GM19099 (cell line): ENCODE measurements at regions not wholly inside any gene's neighbourhood (a gene's known extent, or its start where the extent isn't known, plus 50 kb on each side); places are given as distances from the start of the nearest gene placed in this dataset.

ENCODE experiments used
- POLR2A ChIP-seq: IDR thresholded peaks from 3 replicates; pipeline ENCODE4 v1.6.1; 2011; ENCODE audit warnings: low read depth; ENCODE audit not compliant: insufficient read length; ENCODE audit errors: extremely low read depth

DNA sequence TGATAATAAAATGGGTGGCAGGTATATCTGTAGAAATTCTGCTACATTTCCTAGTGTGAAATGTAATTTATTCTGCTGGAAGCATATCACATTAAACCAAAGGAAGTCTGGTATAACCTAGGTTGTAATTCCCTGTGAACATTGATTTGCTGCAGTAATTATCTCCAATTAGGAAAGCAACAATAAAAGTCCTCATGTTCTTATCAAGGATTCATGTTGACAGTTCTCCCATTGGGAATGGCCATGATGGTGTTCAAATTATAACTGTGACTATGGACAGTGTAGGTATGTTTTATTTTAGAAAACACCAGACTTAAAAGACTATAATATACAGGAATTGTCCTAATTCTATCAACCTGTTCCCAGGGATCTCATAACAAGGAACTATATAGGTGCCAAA lies 513.5 kb upstream of the MIR17HG start:
- TF ChIP-seq POLR2A = no peak

DNA sequence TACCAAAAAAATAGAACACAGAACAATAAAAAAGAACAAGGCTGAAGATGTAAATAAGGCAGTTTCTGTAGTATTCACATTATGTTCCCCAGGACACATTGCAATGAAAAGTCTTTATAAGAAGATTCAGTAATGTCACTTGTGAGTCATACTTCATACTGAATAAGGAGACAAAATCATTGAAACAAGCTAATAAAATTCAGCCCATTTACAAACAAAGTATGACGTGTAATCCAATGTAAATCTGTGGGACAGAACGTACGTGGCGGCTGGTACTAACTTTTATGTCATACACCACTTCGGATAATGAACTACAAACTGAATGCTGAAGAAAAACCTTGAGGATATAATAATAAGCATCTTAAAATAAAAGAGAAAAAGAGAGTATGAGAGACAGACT lies 512.8 kb upstream of the MIR17HG start:
- TF ChIP-seq POLR2A = no peak

DNA sequence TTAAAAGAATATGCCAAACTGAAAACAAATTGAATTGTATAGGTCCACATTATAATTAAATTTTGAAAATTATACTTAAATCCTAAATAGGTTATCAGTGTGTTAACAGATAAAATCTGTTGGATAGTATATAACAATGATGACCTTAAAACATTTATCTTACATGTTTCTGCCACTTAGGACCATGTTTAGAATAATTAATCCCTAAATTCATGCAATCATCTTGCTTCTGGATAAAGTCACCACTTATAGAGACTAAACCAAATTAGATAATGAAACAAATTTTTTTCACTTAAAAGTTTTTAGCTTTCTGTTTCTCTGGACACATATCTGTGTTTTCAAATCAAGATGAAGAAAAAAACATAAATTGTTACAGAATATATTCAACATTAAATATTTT lies 511.7 kb upstream of the MIR17HG start:
- no peak for TF ChIP-seq POLR2A

DNA sequence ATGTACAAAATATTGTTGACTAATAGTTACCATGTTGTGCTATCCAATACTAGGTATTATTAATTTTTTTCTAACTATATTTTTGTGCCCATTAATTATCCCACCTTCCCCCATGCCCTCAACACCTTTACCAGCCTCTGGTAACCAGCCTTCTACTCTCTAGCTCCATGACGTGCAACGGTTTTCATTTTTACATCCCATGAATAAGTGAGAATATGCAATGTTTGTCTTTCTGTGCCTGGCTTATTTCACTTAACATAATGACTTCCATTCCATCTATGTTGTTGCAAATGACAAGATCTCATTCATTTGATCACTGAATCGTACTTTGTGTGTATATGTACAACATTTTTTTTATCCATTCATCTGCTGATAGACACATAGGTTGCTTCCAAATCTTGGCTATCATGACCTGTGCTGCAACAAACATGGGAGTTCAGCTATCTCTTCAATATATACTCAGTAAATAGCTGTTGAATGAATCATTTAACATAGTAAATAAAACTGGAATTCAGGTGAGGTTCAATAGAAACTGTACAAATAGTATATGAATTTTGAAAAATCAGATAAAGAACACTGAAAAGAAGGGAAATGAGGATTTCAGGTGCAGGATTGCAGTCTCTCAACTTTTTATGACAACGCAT lies 509.0 kb upstream of the MIR17HG start:
- TF ChIP-seq POLR2A = no peak

DNA sequence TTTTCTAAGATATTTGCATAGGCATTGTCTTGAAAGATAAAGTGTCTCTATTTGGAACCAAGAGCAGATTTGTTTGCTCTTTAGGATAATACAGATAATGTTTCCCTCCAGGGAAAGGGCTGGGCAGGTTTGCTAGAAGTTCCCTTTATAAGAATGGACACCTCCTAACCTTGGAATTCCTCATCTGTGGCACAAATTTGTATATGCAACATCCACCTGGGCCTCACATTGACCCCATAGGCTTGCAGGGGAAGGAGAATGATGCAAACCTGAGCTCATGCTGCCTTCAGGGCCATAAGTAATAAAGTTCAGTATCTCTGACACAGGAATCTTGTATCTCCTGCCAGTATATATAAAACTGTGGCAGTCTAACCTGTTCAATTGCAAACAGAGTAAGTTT lies 508.4 kb upstream of the MIR17HG start:
- no peak for TF ChIP-seq POLR2A

DNA sequence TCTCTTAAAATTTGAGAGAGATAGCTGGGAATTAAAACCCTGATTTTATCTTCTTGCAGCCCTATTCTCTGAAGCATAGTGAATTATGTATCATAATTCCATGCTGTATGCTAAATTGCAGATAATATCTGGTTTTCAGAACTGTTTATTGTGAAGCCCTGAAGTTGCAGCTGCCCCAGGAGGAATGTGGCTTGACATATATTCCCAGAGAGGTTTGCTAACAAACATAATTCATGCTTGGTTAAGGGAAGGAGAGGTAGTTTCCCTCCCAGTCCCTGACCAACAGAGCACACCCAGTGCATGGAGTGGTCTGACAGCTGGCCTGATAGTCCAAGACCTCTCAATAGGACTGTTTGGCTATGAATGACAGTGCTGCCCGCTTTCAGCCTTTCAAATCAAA lies 500.6 kb upstream of the MIR17HG start:
- TF ChIP-seq POLR2A = no peak

DNA sequence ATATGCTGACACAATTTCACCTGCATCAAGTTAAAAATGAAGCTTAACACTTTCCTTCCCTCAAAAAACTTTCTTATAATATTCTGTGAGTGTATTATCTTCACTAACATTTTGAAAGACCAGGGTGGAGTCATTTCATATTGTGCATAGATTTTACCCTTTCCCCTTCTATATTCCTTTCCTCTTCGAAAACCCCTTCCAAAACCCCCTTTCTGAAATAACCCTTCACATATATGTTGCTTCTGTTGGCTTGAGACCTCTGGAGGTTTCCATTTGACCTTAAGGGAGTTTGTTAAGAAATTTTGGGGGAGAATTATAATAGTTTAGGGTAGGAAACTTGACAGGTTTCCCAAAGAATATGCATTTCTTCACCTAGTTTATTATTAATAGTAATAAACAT lies 489.6 kb upstream of the MIR17HG start:
- no peak for TF ChIP-seq POLR2A

DNA sequence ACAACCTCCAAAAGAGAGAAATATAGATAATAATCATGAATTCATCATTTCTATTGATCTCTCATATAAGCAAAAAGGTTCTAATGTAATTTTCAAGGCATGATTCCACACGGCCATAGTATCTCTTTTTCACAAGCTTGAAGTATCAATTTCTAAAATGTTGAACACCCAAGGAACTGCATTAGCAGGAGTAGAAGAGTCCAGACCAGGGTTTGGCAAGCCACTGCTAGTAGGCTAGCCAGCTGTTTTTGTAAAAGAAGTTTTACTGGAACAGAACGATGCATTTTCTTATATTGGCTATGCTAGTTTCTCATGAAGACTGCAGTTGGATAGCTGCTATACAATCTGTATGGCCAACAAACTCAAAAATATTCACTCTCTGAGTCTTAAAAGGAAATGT lies 481.5 kb upstream of the MIR17HG start:
- TF ChIP-seq POLR2A = no peak

DNA sequence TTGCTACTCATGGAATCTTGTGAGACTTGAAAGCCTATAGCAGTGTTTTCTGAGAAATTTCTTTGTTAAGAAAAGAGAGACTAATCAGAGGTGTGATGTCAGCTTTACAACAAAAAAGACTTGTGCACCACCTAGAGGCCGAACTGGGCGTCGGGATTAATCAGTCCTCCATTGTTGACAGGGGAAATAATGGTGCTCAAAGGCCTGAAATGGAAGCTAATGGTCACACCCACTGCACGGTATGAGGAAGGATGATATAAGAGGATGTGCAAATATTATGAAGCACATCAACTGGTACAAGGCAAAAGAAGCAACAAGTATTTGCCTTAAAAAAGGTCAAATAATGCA lies 480.2 kb upstream of the MIR17HG start:
- TF ChIP-seq POLR2A = no peak

DNA sequence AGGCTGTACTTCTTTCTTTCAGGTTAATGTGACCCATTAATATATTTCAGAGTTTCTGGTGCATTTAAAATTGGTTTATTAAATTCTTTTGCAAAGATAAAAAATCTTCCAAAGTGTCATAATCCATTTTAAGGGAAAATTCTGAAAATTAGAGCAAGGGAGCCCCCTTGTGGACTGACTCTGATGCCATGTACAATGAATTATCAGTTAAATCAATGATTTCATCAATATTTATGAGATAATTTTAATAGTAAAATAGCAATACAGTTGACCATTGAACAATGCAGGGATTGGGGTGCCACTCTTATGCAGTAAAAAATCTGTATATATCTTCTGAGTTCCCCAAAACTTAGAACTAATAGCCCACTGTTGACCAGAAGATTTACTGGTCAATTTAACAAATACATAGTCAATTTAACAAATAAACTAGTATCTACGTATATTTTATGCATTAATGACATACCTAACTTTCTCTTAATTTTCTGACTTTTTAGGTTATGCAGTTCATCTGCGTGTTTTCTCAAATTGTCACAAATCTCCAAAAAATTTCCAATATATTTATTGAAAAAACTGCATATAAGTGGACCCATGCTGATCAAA lies 479.1 kb upstream of the MIR17HG start:
- TF ChIP-seq POLR2A = no peak

DNA sequence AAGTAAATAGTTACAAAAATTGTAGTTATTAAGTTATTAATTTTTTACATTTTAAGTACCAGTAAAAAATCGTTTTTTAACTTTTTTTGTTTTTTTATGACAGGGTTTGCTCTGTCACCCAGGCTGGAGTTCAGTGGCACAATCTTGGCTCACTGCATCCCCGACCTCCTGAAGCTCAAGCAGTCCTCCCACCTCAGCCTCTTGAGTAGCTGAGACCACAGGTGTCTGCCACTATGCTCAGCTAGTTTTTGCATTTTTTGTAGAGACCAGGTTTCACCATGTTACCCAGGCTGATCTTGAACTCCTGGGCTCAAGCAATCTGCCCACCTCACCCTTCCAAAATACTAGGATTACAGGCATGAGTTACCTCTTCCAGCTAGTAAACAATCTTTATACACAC lies 477.9 kb upstream of the MIR17HG start:
- TF ChIP-seq POLR2A = no peak

DNA sequence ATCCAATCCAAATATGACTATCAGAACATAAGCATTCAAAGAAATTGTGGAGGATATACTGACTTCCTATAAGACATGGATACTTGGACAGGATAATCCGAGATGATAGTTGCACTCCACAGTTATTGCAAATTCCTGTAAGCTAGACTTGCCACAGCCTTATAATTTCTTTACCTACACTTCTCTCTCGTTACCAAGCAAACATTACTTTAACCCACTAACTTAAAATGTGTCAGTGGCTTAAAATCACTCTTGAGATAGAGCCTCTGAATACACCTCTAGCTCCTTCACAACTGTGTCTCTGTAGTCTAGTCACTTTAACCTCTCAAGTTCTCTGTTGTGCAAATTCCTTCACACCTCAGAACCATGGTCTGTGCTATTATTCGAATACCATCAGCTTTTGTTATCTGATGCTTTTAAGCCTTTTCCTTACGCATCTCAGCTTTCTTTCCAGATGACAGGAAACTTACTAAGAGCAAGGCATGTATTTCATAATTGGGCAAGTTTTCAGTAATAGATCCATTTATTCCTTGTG lies 474.9 kb upstream of the MIR17HG start:
- TF ChIP-seq POLR2A = no peak

DNA sequence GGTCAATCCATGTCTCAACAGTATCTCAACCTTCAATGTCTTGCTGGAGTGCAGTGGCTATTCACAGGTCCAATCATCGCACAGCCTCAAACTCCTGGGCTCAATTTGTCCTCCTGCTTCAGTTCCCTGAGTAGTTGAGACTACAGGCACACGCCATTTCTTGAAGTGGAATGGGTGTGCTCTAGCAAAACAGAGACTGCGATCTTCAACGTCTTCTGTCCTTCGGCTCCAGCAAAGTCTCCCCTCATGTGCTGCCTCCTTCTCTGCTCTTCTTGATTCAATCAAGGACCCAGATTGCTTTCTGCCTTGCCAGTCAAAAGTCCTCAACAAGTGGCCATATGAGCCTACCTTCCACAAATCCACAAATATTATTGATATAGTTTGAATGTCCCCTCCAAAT lies 466.7 kb upstream of the MIR17HG start:
- TF ChIP-seq POLR2A = no peak

DNA sequence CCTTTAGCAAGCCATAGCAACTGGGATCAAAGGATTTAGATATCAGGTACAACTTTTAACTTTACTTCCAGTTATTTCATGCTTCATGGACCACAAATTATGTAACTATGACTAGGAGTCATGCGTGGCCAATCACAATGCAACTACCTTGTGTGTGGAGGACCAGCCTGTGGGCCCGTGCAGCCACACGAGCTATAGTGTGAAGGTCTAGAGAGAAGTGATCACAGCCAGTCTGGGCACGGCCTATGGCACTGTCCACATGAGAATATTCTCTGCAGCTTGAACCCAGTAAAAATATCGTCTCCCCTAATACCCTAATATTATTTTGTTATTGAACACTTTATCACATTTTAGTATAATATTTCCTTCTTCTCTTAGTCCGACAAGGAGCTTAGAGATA lies 464.9 kb upstream of the MIR17HG start:
- no peak for TF ChIP-seq POLR2A

DNA sequence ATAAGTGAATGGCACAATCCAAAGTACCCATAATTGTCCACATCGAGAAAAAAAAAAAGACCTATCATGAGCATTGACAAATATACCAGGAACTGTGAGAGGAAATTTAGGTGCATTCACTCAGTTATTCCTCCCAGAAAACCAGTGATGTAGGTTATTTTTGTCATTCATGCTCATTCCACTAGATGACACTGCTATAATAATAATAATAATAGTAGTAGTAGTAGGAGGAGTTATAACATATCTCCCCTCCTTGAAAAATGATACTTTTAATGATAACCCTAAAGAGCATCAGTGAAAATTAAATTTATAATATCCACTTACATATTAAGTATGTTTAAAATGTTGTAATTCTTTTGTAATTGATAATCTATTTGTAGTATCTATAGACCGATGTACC lies 463.9 kb upstream of the MIR17HG start:
- TF ChIP-seq POLR2A = no peak

DNA sequence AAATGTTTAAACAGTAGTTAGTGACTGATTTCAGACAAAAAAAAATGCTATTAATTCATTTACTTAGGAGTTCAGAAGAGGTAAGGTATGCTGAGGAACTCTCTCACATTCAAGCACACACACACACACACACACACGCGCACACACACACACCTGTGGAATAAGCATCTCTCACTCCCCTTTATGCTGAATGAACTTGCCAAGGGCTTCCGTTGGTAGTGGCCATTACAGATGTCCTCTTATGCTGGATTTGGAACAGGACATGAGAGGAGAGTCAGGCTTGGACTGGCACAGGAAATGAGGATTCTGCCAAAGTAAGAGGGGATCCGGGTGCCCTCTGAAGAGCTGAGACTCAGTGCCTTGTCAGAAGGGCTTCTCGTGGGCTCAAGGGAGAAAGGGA lies 463.4 kb upstream of the MIR17HG start:
- TF ChIP-seq POLR2A = no peak

DNA sequence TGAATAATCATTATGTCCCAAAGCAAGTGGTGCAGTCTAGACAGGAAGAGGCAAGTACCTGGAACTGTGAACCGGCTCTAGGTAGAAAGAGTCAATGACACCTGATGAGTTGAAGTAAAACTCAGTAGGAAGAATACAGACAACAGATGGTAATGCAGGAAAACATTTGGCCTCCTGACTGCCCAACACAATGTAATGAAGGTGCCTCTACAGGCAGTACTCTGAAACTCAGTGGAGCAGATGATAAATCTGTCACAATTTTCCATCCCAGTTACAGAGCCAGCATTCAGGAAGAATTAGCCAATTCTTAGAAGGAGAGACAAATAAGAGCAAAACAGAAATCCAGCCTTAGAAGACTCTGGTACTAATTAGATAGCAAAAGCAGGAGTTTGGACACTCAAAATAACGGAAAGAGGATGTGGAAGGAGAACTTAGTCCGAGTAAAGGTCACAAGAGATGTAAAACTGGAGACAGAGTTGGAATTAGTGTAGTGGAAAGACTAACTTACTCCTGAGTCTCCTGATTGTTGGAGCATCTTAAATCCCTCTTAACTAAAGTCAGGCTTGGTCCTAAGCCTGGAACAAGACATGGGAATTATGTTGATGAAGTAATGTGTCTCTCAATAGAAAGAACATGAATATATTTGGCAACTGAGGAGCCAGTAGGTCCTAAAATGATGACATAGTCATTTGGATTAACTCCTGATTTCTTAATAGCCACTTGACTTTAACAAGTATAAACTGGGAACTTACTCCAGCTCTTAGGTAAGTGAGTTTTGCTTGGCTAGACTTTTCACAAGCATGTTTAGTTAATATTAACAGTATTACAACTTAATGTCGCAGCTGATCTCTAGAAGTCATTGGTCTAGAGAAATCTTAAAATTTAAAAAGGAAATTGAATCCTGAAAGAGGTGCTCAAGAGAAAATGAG lies 457.3 kb upstream of the MIR17HG start:
- TF ChIP-seq POLR2A = no peak

DNA sequence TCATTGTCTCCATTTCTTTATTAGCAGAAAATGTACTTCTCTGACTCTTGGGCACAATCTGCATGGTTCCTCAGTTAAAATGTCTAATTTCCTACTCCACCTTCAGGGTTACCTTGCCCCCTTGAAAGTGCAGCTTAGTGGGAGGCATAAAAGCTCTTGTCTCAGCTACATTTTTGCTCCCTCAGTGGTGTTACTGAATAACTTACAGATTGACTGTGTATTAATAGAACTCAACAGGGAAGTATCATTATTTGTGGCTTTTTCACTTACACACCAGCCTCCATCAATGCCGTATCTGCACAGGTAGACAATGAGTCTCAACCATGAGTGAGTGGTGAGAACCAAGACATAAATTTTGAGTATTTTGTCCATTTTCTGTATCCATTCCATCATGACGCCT lies 456.2 kb upstream of the MIR17HG start:
- no peak for TF ChIP-seq POLR2A
